Lung (tissue), 11 donors: ENCODE measurements at regions not wholly inside any gene's neighbourhood (a gene's known extent, or its start where the extent isn't known, plus 50 kb on each side); places are given as distances from the start of the nearest gene placed in this dataset.

Experiments
- ATAC-seq: fragments of 200-7000 bp; cut with Tn5 transposase; one replicate; pipeline ENCODE4 v1.9.1; 2020; ENCODE audit warnings: moderate number of reproducible peaks; ENCODE audit not compliant: insufficient read depth, low FRiP score
- DNase-seq, 3 donors: peaks; one replicate each; pipeline ENCODE4 v3.0.0-alpha.2; 2013 to 2017
- H3K27ac ChIP-seq, 2 donors: one replicate each; pipeline ENCODE4 v1.5.1; 2013; ENCODE audit warnings: mild to moderate bottlenecking in 2 of 2, moderate library complexity in 2 of 2, control low read depth in 1 of 2, inconsistent platforms in 1 of 2, low read depth in 1 of 2, low read length in 1 of 2
- H3K27me3 ChIP-seq, 3 donors: one replicate each; pipeline ENCODE4 v1.5.1; 2013; ENCODE audit warnings: low read length in 2 of 3; ENCODE audit not compliant: control insufficient read depth in 3 of 3, insufficient read depth in 3 of 3
- H3K36me3 ChIP-seq, 4 donors: one replicate each; pipeline ENCODE4 v1.5.1; 2013; ENCODE audit warnings: low read length in 4 of 4, mild to moderate bottlenecking in 1 of 4, moderate library complexity in 1 of 4; ENCODE audit not compliant: control insufficient read depth in 4 of 4, insufficient read depth in 4 of 4
- H3K4me1 ChIP-seq, 5 donors: one replicate each; pipeline ENCODE4 v1.5.1; 2013; ENCODE audit warnings: low read length in 5 of 5, mild to moderate bottlenecking in 2 of 5, moderate library complexity in 1 of 5; ENCODE audit not compliant: control insufficient read depth in 5 of 5, insufficient read depth in 5 of 5
- H3K4me3 ChIP-seq: one replicate; pipeline ENCODE4 v1.5.1; 2013; ENCODE audit warnings: mild to moderate bottlenecking, control low read depth, moderate library complexity
- H3K9ac ChIP-seq, 2 donors: one replicate each; pipeline ENCODE4 v1.5.1; 2013; ENCODE audit warnings: low read length in 2 of 2, control low read depth in 1 of 2; ENCODE audit not compliant: insufficient read depth in 1 of 2
- H3K9me3 ChIP-seq, 4 donors: one replicate each; pipeline ENCODE4 v1.5.1; 2013; ENCODE audit warnings: low read length in 3 of 4, mild to moderate bottlenecking in 1 of 4, moderate library complexity in 1 of 4; ENCODE audit not compliant: control insufficient read depth in 4 of 4, insufficient read depth in 3 of 4
- WGBS, 2 donors: extraction: QIAGEN DNeasy Blood & Tissue Kit; methylation state at CpG; one replicate each; pipeline ENCODE4 v1.1.7; 2013; 5-methylcytosine and 5-hydroxymethylcytosine counted together
- TF ChIP-seq, protein P1 (sequence below): IDR thresholded peaks from 2 replicates; pipeline ENCODE4 v1.5.1; 2012; ENCODE audit warnings: mild to moderate bottlenecking; ENCODE audit errors: control extremely low read depth, extremely low read depth
- donor health status: control.
- donor health status: control.
- donor health status: Bipolar disorder and iron deficiency.
- donor health status: healthy.
- donor health status: DM: yes; HTN: yes; CAD: no.

- TF ChIP-seq, protein P1, sequence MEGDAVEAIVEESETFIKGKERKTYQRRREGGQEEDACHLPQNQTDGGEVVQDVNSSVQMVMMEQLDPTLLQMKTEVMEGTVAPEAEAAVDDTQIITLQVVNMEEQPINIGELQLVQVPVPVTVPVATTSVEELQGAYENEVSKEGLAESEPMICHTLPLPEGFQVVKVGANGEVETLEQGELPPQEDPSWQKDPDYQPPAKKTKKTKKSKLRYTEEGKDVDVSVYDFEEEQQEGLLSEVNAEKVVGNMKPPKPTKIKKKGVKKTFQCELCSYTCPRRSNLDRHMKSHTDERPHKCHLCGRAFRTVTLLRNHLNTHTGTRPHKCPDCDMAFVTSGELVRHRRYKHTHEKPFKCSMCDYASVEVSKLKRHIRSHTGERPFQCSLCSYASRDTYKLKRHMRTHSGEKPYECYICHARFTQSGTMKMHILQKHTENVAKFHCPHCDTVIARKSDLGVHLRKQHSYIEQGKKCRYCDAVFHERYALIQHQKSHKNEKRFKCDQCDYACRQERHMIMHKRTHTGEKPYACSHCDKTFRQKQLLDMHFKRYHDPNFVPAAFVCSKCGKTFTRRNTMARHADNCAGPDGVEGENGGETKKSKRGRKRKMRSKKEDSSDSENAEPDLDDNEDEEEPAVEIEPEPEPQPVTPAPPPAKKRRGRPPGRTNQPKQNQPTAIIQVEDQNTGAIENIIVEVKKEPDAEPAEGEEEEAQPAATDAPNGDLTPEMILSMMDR = no peak
- no peaks in the 10 kb centered on the region for H3K4me1 ChIP-seq
Observed at GRCh38 chr1:209484429-209484828, 99.1 kb upstream of the CAMK1G start.

DNA sequence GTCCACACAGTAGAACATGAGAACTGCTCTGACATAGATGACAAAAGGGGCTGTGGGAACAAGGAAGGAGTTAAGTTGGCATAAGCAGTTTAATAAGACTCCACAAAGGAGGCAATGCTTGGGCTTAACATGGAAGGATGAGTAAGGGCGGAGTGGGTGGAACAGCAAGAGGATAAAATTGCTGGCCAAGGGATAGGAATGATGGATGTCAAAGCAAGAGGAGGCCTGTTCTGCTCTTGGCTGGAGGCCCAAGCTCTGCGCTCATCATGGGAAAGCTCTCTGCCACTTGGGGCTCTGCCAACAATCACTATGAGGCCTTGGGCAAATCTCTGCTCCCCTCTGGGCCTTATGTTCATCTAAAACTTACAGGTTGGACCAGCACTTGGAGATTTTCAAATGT, 98.3 kb upstream of the CAMK1G start:
- DNase-seq = peak; percentile 34 to 45 (median 37)
- H3K9ac ChIP-seq = no peak overlapping the region
- no peak overlapping the region for H3K27ac ChIP-seq
- H3K4me3 ChIP-seq = no peak overlapping the region
- TF ChIP-seq, protein P1 = no peak
- H3K36me3 ChIP-seq = no peaks in the 10 kb centered on the region
- H3K9me3 ChIP-seq = peaks cover 0 to 2% (median 0%) of the 10 kb centered on the region in 4 donors
- H3K27me3 ChIP-seq = no peaks in the 10 kb centered on the region
- no peaks in the 10 kb centered on the region for H3K4me1 ChIP-seq
- 81 to 94% methylated on average over 2 of the region's 2 CpGs for WGBS, 2 donors
- no peak for ATAC-seq

More at GRCh38 chr1:209484429-209484828, 99.1 kb upstream of the CAMK1G start:
- no peaks in the 10 kb centered on the region for H3K27me3 ChIP-seq
- DNase-seq (no peak), ATAC-seq (no peak)
- H3K9ac ChIP-seq = no peak overlapping the region
- no peak overlapping the region for H3K27ac ChIP-seq
- no peaks in the 10 kb centered on the region for H3K36me3 ChIP-seq
- no peak overlapping the region for H3K4me3 ChIP-seq
- H3K9me3 ChIP-seq = peaks cover 0 to 2% (median 0%) of the 10 kb centered on the region in 4 donors

GRCh38 chr1:209485751-209486150, 97.8 kb upstream of the CAMK1G start:
- Histone ChIP-seq H3K4me1 (no peaks in the 10 kb centered on the region), H3K9me3 (peaks cover 0 to 2% (median 0%) of the 10 kb centered on the region in 4 donors), H3K27me3 (no peaks in the 10 kb centered on the region), H3K27ac (no peak overlapping the region), H3K36me3 (no peaks in the 10 kb centered on the region), H3K9ac (no peak overlapping the region), H3K4me3 (no peak overlapping the region)
- TF ChIP-seq, protein P1 = no peak
- ATAC-seq = no peak
- no peak for DNase-seq
- 85 to 87% methylated on average over 3 of the region's 3 CpGs for WGBS, 2 donors
